DMS53 (cell line): ENCODE measurements at regions not wholly inside any gene's neighbourhood (a gene's known extent, or its start where the extent isn't known, plus 50 kb on each side); places are given as distances from the start of the nearest gene placed in this dataset.

ENCODE experiments used
- DNase-seq: peaks from one replicate; lab custom pipeline; 2025; lab: John Stamatoyannopoulos, UW

DNA sequence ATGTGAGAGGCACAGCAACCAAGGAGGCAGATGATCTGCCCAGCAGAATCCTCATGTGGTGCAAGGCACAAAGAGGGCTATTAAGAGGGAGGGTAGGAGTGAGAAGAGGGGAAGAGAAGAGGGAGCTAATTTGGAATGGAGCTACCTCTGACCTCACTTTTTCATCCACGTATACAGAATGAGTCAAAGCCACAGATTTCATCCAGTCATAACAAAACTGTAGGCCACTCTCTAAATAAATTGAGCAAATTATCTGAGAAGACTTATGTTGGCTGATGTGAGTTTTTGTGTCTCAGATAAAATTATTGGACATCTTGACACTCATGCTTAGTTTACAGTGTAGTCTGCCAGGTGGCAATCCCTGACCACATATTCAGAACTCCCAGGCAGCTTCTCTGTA is 325.6 kb downstream of the TTLL7 start:
- no peak for DNase-seq

DNA sequence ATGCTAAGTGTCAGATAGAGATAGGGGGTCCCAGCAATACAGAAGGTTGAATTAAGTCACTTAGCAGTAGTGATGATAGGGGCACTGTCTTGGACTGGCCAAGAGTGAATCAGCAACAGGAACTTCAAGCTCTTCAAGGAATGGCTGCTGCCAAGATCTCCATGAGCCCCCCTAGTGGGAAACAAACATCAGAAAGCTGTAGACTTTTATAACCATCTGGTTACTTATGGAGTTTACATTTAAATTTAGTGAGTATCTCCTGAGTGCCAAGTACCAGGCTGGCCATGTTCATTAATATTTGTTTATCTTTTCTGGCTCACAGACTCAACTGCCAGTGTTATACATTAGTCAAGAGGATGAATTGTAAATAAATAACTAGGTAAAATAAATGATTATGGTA is 327.3 kb downstream of the TTLL7 start:
- no peak for DNase-seq

DNA sequence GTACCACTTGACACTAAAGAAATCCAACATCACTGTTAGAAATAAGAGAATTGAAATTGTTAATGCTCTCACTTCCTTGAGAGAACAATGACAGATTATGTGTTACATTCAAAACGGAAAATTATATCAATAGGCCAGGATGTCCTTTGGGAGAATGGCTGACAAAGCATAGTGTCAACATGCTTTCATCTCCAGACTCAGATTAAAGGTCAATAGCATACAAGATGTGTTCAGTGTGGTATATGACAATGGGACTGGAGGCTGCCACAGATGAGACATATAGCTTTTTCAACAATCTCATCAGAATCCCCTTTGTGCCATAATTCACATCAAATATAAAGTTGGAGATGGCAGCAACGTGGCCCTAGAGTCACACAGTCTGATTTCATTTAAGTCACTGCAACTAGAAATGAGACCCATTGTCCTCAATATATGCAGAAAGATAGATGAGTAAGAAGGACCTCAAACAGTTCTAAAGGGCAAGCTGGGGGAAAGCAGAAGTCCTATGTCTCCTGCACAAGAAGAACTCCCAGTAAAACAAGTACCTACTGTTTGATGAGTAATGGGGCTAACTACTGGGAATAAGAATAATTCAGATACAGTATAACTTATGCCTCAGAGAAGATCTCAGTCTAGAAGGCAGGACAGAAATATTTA is 327.9 kb downstream of the TTLL7 start:
- DNase-seq: peak; percentile 61

DNA sequence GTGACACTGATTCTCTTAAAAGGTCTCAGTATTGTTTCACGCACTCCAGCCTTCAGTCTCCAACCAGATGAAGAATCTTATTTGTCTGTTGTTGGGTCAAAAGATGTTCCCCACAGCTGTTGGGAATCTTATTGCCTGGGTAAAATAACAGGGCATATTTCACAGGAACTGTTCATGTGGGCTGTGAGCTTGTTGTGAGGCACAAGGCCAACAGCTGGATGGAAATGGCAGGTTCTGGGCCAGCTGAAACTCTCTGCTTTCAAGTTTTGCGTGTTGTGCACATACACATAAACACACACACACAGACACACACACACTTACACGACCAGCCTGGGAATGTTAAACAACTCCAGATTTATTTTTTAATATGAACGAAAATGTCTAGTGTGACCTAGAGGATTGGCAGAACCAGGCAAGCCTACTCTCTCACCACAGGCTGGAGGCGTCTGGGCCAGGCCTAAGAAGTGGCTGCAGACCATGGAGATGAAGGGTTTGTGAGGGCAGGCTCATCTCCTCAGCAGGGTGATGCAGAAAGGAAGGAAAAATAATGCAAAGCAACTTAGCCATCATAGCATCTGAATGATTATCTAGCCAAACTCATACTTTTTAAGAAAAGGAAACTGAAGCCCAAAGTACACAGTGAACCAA is 357.0 kb downstream of the TTLL7 start:
- no peak for DNase-seq

DNA sequence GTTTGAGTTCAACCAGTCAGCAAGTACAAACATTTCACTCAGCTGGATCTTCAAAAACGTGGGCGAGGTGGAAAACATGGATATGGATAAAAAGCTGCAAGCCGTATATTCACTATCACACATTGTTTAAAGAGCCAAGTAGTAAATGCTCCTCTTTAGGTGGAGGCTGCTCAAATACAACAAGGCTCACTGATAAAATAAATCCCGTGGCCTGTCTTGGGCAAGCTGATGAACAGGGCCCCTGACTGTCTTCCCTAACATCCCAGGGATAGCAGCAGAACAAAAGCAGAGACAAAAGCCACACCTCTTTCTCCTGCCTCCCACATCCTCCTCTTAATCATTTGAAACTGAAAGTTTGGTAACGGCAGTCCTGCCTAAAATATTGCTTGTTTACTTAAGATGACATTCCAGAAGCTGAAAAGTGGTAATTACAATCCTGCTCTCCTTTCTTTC is 357.7 kb downstream of the TTLL7 start:
- no peak for DNase-seq

DNA sequence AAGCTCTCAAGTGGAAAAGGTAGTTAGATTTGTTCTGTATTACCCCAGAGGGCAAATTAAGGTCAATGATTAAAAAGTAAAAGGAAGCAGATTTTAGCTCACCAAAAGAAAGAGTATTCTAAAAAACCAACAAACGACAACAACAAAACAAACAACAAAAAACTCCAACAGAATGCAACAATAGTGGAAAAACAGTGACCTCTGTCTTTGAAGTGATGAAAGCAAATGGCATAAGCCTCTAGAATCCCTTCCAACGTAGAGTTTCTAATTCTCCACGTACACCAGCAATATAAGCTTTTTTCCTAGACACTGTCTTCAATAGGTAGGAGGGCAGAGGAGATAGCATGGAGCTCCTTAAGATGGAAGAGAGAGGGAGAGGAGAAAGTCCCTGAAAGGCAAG is 359.1 kb downstream of the TTLL7 start:
- no peak for DNase-seq

DNA sequence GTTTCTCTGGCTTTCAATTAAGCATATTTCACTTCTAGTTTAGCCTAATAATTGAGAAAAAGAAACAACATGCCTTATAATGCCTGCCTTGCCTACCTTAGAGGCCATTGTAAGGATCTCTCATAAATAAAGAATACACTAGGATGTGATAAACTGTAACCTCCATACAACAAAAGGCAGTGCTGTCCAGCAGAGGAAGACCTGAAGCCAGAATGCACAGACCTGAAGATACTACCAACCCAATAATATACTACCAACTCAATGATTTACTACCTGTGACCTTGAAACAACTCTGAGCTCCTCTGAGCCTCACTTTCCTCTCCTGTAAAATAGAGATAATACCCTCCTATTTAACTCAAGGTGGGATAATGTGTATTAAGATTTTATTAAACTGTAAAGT is 361.3 kb downstream of the TTLL7 start:
- no peak for DNase-seq

DNA sequence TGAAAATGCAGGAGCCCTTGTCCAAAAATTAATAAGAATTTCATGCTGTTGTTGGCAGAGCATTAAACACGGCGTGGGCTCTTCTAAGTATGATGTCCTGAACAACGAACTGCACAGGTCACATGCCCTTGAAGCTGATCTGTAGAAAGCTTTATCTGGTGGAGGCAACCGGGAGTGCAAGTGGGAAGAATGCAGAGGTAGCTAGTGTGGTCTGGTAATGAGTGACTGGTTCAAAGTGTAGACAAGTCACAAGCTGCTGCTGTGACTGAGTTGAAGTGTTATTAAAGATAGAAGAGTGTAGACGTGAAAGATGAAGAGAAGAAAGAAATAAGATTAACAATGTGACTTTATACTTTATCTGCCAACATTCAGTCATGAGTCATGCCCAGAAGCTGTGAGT is 361.9 kb downstream of the TTLL7 start:
- no peak for DNase-seq

DNA sequence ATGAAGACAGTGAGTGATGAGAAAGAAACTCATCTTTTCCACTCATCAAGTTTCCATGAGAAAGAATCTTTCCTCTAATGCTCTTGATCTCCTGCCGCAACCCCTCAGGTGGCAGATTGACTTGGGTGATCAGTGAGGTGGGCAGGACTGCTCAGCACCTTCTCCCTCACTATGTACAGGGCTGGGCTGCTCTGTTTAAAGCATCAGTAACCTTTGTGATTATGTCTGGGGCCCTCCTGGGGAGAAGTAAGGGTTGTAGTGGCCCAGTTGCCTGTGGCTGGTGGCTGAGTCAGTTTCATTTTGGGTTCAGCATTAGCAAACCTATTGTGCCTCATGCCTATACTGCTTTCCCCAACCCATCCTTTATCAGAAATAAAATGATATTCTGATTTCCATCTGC is 366.0 kb downstream of the TTLL7 start:
- no peak for DNase-seq

DNA sequence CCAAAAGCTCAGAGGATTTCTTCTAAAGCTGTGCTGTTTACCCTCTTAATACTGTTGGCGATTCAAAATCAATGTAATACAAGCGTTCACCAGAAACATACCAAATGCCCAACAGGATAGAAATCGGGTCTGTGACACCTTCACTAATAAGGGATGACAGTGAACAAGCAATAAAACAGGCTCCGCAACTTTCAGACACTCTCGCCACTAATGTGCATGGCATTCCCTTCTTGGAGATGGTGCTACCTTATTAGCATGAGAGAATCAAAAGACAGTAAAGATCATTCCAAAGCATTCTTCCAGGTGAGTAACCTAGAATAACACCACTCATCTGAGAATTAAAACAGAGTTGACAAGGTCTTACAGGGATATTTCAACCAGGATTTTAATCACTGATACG is 367.1 kb downstream of the TTLL7 start:
- DNase-seq: no peak

DNA sequence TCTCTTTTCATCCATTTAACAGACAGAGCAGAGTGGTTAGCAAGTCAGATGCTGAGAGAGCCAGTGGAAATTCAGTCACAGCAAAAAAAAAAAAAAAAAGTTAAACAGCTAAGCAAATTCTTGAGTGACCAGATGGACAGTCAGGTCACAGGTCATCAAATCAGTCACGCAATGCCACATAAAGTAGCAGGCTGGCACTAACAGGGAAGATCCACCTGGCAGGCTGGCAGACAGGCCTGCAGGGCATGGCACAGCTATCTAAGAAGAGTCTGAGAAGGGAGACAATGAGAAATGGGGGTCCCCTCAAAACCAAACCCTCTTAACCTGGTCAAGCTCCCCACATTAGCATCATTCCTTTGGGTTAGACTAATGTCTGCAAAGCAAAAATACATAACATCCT is 371.9 kb downstream of the TTLL7 start:
- peak; percentile 79 for DNase-seq

DNA sequence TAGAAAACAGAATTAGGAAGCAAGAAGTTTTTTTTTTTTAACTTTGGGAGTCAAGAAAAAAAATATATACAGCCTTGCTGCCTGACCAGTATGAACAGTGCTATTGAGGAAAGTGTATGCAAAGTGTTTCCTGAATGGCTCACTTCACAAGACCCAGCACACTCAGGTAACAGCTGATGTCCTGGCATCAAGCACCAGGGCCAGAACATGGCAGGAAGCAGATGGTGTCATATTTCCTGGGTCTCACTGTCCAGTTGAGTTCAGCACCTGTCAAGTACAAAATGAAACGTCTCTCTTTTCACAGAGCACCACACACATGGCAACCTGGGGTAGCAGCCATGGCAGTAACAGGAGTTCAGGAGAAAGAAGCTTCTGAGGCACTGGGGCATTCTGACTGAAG is 372.3 kb downstream of the TTLL7 start:
- DNase-seq: peak; percentile 95

DNA sequence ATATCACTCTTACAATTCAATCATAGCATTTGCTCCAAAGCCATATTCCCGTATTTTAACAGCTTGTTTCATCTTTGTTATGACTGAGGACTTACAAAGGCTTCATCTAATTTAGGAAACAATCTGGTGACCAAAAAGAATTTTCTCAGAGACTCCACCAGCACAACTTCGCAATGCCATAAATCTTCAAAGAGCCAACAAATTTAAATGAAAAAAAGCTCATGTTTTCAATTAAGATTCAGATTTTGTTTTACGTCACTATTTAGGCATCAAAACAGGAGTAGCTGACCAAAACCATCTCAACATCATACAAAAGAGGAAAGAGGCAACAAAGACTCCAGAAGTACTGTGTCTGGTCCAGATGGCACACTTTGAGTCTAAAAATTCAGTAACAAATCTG is 373.3 kb downstream of the TTLL7 start:
- DNase-seq: no peak

DNA sequence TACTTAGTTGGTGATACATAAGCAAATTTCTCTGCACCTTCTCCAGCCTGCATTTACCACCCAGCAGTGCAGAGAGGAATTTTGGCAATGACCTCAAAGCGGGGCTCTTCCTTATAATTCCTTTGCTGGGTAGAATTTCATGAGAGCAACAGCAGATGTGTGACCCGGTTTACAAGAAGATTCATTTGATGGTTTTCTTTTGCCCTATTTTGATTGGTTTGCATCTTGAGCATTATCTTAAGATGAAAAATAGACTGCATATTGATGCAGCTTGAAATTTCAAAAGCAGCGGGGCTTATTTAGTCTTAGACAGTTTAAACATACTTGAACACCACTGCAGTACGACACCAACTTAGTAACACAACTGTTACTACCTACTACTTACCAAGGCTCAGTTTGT is 378.9 kb downstream of the TTLL7 start:
- DNase-seq: no peak

DNA sequence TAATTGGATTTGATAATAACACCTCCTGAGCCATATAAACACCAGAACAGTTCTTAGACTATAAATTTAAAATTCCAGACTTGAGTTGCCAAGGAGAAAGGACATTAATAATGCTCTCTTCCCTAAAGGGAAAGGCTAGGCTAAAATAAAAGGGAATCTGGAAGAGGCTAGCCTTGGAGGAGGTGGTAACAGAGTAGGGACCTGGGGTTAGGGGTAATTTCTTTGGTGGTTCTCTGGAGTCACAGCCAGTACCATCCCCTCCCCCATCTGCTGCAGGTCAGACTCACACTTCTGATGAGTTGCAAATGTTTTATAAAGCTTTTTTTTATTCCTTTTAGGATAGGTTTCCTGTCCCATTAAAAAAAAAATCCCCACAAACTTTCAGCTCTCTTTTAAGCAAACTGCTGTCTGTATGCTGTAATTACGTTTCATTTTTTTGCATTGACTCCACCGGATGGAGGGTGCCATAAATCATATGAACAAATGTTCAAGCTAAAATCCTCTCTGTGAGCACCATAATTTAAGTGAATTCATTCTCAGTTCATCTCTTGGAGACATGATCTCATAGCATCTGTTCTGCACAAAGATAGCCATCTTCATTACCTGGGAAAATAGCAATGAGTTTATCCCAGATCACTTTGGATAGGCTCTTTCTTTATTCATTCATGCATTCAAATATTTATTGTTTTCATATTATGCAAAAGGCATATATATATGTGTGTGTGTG is 379.6 kb downstream of the TTLL7 start:
- no peak for DNase-seq

DNA sequence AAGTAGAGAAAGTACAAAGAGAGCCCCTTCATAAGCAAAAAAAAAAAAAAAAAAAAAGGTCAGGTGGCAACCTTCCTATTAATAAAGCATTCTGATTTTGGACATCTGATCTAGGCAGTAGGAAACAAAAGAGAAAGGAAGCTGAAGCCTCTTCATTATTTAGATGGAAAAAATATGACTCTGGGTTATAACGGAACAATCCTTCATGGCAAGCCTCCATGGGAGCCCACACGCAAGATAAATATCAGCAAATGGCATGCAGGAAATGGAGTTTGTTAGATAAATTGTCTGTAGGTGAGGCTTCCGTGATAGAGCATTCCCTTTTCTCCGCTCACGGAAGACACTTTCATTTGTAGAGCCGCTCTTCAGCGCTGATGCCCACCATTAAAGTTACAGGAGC is 381.0 kb downstream of the TTLL7 start:
- DNase-seq: no peak

DNA sequence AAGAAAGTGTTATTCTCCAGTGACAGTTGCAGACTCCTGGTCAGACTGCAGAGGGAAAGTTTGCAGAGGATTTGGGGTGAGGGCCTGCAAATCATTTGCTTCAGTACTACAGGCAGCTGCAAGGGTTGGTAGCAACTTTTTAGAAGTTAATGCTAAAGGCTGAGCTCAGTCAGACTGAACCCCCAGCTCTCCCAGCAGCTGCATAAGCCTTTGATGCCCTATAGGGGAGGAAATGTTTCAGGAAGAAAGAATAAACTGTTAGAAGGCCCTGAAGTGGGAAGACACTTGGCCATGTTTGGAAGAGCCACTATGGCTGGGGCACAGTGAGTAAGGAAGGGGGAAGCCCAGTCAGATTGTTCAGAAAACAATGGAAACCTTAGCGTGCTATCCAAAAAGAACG is 383.6 kb downstream of the TTLL7 start:
- no peak for DNase-seq

DNA sequence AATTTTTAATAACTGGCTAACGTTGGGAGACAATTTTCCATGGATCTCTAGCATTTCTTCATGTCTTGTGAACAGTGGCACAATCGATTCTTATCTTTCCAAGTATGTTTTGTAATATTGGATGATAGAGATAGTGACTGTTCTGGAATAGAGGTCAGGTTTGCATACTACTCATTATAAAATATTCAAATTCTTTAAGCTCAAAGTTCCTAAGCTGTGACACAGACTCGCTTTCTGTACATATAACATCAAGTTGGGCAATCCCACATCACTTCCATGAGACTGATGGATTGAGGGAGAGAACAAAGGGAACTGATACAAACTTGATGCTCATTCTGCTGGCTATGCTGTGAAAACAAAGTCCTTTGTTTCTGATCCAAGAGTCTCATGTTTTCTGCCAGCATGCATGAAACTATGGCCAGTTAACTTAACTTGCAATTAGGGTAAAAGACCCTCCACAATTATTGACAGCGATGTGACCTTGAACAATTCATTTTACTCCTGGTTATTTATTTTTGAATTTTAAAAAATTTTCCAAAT is 392.4 kb downstream of the TTLL7 start:
- DNase-seq: no peak

DNA sequence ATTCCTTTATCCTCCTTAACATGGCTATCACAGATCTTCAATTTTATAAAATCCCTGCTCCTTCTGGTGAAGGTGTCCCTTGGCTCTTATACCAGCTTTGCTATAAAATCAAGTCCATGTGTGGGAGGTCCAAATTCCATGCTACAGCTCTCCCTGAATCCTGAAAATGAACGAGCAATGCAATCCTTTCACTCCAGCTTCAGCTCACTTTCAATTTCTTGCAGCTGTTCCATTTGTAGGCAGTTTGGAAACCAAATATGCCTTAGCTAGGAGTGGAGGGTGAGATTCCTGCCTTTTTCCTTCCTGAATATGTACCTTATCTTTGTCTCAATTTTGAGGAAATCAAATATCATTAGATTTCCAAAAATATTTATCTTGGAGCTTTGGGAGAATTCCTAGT is 402.6 kb downstream of the TTLL7 start:
- DNase-seq: no peak

DNA sequence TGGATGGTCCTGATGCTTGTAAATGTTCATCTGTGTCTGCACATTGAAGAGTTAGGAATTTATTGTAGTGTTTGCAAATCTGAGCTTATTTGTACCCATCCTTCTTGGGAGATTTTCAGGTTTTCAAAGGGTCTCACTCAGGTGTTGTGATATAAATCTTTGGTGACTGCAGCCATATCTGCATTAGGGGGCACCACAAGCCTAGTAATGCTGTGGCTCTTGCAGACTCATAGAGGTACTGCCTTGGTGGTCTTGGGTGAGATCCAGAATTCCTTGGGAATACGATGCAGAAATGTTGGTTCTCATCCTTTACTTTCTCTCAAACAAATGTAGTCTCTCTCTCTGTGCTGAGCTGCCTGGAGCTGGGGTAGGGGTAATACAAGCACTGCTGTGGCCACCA is 405.9 kb downstream of the TTLL7 start:
- no peak for DNase-seq

DNA sequence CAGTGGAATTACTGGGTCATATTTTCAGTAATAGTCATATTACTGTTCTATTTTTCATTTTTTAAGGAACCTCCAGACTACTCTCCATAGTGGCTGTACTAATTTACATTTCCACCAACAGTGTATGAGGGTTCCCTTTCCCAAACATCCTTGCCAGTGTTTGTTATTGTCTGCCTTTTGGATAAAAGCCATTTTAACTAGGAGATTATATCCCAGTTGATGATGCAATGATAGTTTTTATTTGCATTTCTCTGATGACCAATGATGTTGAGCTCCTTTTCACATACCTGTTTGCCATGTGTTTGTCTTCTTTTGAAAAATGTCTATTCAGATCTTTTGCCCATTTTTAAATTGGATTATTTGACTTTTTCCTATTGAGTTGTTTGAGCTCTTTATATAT is 410.8 kb downstream of the TTLL7 start:
- peak; percentile 37 for DNase-seq

DNA sequence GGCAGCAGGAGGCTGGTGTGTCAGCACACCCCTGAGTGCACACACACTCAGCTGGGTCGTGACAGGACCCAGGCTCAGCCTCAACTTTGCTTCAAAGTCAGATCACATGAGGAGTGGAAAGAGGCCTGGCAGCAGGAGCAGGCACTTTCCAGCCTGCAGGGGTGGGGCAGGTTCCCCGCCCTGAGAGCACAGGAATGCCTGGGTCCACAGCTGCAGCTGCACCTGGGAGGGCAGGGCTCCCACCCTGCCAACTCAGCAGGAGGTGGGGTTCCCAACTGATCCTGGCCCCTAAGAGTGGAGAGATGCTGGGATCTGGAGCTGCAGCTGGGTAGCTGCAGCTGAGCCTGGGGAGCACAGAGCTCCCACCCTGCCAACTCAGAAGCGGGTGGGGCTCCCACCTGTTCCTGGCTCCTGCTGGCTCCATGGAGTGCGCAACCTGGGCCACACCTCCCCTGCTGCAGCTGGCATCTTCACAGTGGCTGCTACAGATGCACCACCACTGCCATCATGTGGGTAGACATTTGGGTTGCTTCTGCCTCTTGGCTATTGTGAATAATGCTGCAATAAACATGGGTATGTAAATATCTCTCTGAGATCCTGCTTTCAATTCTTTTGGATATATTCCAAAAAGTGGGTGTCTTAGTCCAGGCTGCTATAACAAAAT is 415.4 kb downstream of the TTLL7 start:
- peak; percentile 73 for DNase-seq

DNA sequence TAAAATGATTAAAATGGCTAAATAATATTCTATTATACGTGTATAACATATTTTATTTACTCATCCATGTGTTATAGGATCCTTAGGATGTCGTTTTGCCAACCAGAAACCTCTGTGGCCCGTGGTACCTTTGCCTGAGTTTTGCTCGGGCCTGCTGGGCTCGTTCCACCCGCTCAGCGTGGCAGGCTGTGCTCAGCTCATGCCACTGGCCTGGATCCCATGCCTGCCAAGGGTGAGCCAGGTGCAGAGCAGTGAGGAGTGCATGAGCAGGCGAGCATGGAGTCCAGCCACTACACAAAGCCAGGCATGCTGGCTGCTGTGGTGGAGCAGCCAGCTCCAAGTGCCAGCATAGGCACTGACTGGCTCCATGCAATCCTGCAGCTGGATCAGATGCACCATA is 417.2 kb downstream of the TTLL7 start:
- no peak for DNase-seq
